ENCODE measurements at regions not wholly inside any gene's neighbourhood (a gene's known extent, or its start where the extent isn't known, plus 50 kb on each side); places are given as distances from the start of the nearest gene placed in this dataset.

- no CpG with 5 or more reads among the region's 1 CpG for WGBS (ENCODE audit: extremely low coverage, insufficient read length, low lambda C conversion rate)
- TF ChIP-seq CTCF (conservative IDR thresholded peaks at IDR 0.05), result no peak
- Mint-ChIP-seq H3K36me3 (ENCODE audit: insufficient read depth in 1 of 3, low read depth in 3 of 3) (no peaks in the 10 kb centered on the region), H3K27ac (peak overlapping the region in 1 of 3 experiments; percentile 30; a peak in 2 of 7 replicates), H3K4me1 (peaks cover 46 to 47% of the 10 kb centered on the region in 2 experiments), H3K9me3 (no peaks in the 10 kb centered on the region), H3K27me3 (ENCODE audit: low read depth) (no peaks in the 10 kb centered on the region), H3K4me3 (no peak overlapping the region)
- H4K8ac ChIP-seq (replicated peaks; ENCODE audit: insufficient read length, low read depth, low read length), result no peak overlapping the region
- peak overlapping the region; percentile 33 for H3K27ac ChIP-seq (ENCODE audit: insufficient read length, low read depth, low read length)
- H2AFZ ChIP-seq (ENCODE audit: low read length), result no peak overlapping the region
- no peak overlapping the region for H3K4ac ChIP-seq (ENCODE audit: low read depth, low read length)
- no peak overlapping the region for H2BK12ac ChIP-seq (ENCODE audit: insufficient read length, low read depth, low read length)
- H3T11ph ChIP-seq (ENCODE audit: low read length), result no peak overlapping the region
- H3K27me3 ChIP-seq (ENCODE audit: insufficient read depth, low read length), result no peaks in the 10 kb centered on the region
- H3K56ac ChIP-seq (ENCODE audit: insufficient read length, low read depth, low read length), result no peak overlapping the region
- no peak overlapping the region for H2BK5ac ChIP-seq (ENCODE audit: insufficient read length, low read length)
- no peak overlapping the region for H2BK15ac ChIP-seq (ENCODE audit: low read depth, low read length)
- H3K79me2 ChIP-seq (ENCODE audit: insufficient read depth, low read length), result no peaks in the 10 kb centered on the region
- H2AK5ac ChIP-seq (ENCODE audit: insufficient read length, low read length), result no peak overlapping the region
- H3K4me1 ChIP-seq (ENCODE audit: insufficient read depth, low read length), result peaks cover 4% of the 10 kb centered on the region; the same call in 1 of the 2 replicates
- no peak overlapping the region for H3K14ac ChIP-seq (ENCODE audit: insufficient read depth, low read length)
- no peak overlapping the region for H3K23ac ChIP-seq (ENCODE audit: insufficient read length, low read depth, low read length)
- H3K79me1 ChIP-seq (ENCODE audit: insufficient read depth, low read depth, low read length, poor library complexity, severe bottlenecking), result no peaks in the 10 kb centered on the region
- H2BK120ac ChIP-seq (ENCODE audit: low read depth, low read length, poor library complexity, severe bottlenecking), result no peak overlapping the region
- no peak overlapping the region for H2BK20ac ChIP-seq (ENCODE audit: low read depth, low read length, poor library complexity, severe bottlenecking)
- no peaks in the 10 kb centered on the region for H3K9me3 ChIP-seq (ENCODE audit: control insufficient read depth, low read depth, low read length)
- no peaks in the 10 kb centered on the region for H3K23me2 ChIP-seq (ENCODE audit: insufficient read length, low read depth, low read length, poor library complexity, severe bottlenecking)
- no peak overlapping the region for H4K91ac ChIP-seq (ENCODE audit: insufficient read length, low read depth, low read length)
- H3K9ac ChIP-seq (ENCODE audit: extremely low read depth, insufficient read length, low read length), result no peak overlapping the region
- H3K18ac ChIP-seq (ENCODE audit: insufficient read length, low read depth, low read length), result no peak overlapping the region
- no peak for DNase-seq
- H3K4me2 ChIP-seq (ENCODE audit: insufficient read depth, insufficient read length, low read length), result no peak overlapping the region
- no peaks in the 10 kb centered on the region for H4K20me1 ChIP-seq (ENCODE audit: control insufficient read depth, insufficient read depth, insufficient read length)
- H4K5ac ChIP-seq (ENCODE audit: insufficient read length, low read depth, low read length), result no peak overlapping the region
Measured at GRCh38 chr18:28711096-28711495, 534.2 kb upstream of the CDH2 start.
